GM12864 (cell line): ENCODE measurements at regions not wholly inside any gene's neighbourhood (a gene's known extent, or its start where the extent isn't known, plus 50 kb on each side); places are given as distances from the start of the nearest gene placed in this dataset.
"Not testable (repeated sequence)": the region's sequence is repeated elsewhere in the genome, so short reads cannot be mapped to it uniquely, and the experiment has no call there.

ENCODE experiments used
- DNase-seq: peaks from one replicate; pipeline ENCODE4 v3.0.0-alpha.2; 2011; ENCODE audit warnings: low read depth
- H3K4me3 ChIP-seq: 2 replicates; pipeline ENCODE4 v1.5.1; 2011; ENCODE audit warnings: mild to moderate bottlenecking, low read depth, low read length, control low read depth
- TF ChIP-seq, protein P1 (sequence below): IDR thresholded peaks from 2 replicates; pipeline ENCODE4 v1.5.1; 2011; ENCODE audit warnings: low read depth, mild to moderate bottlenecking, moderate library complexity, low read length, control low read depth, inconsistent platforms; ENCODE audit errors: missing control alignments

DNA sequence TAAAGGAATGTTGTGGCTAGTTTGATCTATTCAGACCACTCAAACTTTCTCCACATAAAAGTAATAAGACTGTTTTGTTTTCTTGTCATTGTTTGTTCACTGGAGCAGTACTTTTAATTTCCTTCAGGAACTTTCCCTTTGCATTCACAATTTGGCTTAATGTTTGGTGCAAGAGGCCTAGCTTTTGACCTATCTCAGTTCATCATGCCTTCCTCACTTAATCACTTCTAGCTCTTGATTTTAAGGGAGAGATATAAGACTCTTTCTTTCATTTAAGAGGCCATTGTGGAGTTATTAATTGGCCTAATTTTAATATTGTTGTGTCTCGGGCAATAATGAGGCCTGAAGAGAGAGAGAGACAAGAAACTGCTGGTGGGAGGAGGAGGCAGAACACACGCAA is 371.7 kb upstream of the DEPDC1 start:
- H3K4me3 ChIP-seq, result no peak overlapping the region
- TF ChIP-seq, protein P1, sequence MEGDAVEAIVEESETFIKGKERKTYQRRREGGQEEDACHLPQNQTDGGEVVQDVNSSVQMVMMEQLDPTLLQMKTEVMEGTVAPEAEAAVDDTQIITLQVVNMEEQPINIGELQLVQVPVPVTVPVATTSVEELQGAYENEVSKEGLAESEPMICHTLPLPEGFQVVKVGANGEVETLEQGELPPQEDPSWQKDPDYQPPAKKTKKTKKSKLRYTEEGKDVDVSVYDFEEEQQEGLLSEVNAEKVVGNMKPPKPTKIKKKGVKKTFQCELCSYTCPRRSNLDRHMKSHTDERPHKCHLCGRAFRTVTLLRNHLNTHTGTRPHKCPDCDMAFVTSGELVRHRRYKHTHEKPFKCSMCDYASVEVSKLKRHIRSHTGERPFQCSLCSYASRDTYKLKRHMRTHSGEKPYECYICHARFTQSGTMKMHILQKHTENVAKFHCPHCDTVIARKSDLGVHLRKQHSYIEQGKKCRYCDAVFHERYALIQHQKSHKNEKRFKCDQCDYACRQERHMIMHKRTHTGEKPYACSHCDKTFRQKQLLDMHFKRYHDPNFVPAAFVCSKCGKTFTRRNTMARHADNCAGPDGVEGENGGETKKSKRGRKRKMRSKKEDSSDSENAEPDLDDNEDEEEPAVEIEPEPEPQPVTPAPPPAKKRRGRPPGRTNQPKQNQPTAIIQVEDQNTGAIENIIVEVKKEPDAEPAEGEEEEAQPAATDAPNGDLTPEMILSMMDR, result no peak
- DNase-seq, result no peak

DNA sequence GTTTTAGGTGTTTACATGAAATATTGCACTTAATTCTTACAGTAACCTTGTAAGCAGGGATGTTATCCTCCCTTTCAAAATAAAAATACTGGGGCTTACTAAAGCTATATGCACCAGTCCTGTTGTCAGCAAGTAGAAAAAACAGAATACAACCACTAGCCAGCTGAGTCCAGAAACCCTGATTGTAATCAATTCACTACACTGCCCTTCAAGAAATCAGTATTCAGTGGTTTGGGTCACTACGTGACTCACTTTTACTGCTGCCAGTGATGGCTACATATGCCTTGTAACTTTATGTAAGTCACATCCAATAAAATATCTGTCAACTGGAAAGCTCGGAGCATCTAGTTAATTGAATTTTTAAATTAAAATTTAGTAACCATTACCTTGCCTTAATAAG is 376.3 kb upstream of the DEPDC1 start:
- TF ChIP-seq, protein P1, result no peak
- H3K4me3 ChIP-seq, result no peak overlapping the region
- DNase-seq, result no peak

DNA sequence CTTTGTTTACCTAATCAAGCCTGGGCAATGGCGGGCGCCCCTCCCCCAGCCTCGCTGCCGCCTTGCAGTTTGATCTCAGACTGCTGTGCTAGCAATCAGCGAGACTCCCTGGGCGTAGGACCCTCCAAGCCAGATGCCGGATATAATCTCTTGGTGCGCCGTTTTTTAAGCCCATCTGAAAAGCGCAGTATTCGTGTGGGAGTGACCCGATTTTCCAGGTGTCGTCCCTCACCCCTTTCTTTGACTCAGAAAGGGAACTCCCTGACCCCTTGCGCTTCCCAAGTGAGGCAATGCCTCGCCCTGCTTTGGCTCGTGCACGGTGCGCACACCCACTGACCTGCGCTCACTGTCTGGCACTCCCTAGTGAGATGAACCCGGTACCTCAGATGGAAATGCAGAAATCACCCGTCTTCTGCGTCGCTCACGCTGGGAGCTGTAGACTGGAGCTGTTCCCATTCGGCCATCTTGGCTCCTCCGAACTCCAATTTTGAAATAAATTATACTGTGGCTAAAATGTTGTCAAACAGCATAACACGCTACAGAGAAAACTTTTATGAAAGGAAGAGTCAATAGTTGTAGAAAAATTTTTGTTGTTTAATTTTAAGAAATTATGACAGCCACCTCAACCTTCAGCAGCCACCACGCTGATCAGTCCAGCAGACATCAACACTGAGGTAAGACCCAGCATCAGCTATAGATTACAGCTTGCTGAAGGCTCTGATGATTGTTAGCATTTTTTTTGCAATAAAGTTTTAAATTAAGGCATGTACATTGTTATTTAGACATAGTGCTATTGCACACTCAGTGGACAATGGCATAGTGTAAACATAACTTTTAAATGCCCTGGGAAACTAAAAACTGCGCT is 384.7 kb upstream of the DEPDC1 start:
- DNase-seq, H3K4me3 ChIP-seq: not testable (repeated sequence)

DNA sequence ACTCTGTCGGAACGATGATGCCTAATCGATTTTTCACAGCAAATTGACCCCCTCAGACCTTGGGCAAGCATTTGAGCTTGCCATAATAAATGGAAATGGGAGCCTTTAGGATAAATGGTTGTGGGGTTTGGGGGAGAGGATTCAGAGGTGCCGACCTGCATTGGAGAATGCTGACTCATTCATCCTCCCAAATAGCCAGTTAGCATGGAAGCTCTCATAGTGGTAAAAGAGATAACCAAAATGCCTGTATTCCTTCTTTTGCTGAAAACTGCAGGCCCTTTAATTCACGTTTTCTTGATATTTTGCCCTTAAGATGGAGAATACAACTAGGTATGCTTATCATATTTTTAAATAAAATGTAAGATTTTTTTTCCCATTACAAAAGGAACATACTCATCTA is 392.6 kb upstream of the DEPDC1 start:
- no peak for DNase-seq
- H3K4me3 ChIP-seq, result no peak overlapping the region
- TF ChIP-seq, protein P1, result no peak

DNA sequence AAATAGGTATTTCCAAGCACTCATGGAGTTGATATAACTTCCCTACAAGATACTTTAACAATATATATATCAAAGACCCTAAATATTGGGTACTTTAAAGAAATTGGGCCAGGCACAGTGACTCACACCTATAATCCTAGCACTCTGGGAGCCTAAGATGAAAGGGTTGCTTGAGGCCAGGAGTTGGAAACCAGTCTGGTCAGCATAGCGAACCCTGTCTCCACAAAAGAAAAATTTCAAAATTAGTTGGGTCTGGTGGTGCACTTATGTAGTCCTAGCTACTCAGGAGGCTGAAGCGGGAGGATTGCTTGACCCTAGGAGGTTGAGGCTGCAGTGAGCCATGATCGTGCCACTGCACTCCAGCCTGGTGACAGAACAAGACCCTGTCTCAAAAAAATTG is 393.9 kb upstream of the DEPDC1 start:
- no peak for DNase-seq
- TF ChIP-seq, protein P1, result no peak
- H3K4me3 ChIP-seq, result no peak overlapping the region

DNA sequence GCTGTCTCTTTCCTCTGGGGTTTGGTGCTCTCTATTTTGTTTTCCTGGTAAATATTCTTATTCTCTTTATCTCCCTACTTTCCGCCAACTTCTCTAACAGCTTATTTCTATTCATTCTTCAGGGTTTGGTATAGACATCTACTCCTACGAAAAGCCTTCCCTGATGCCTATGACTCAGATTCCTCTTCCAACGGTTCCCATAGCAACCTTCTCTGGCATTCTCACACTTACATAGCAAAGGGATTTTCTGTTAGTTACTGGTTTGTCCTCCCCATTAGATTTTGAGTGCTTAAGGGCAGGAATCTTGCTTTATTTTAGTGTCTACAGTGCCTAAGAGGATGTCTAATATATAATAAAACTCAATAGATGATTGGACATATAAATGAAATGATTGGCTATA is 407.6 kb upstream of the DEPDC1 start:
- DNase-seq, result no peak
- TF ChIP-seq, protein P1, result no peak
- no peak overlapping the region for H3K4me3 ChIP-seq

DNA sequence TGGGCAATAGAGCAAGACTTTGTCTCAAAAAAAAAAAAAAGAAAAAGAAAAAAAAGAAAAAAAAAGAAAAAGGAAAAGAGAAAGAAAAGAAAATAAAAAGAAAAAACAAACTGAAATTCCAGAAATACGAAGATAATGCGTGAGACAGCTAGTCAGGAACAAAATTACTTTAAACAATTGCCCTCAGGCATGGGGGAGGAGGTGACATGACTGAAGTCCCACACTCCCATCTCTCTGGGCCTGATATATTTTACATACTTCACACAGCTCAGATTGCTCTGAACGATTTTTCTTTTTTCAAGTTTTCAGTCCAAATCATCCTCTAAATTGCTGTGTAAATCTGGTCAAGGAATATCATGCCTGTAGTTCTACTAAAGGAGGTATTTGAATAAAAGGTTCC is 409.5 kb upstream of the DEPDC1 start:
- no peak overlapping the region for H3K4me3 ChIP-seq
- TF ChIP-seq, protein P1, result no peak
- DNase-seq, result no peak
